ENCODE measurements at regions not wholly inside any gene's neighbourhood (a gene's known extent, or its start where the extent isn't known, plus 50 kb on each side); places are given as distances from the start of the nearest gene placed in this dataset.

DNA sequence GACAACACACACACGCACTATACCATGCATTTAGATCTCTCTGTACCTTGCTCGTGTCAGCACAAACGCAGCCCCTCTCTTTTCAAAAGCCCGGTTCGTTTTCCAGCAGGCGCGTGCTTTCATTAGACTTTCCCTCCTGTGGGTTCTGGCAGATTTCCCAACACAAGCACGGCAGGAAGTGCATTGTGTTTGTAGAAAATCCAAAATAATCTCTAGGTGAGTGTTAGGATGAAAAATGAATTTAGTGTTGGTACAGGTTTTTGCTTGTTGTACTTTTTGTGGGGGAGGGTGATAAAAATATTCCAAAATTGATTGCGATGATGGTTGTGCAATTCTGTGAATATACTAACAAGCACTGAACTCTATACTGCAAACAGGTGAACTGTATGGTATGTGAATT, 54.1 kb upstream of the POFUT2 start:
- no peaks in the 10 kb centered on the region for H3F3A ChIP-seq (ENCODE audit: insufficient read depth)
- no peak for TF ChIP-seq EZH2phosphoT487 (IDR thresholded peaks at IDR 0.05; ENCODE audit: insufficient read depth, low read depth)
- no peak for TF ChIP-seq EZH2 (IDR thresholded peaks at IDR 0.05; ENCODE audit: insufficient read depth, poor library complexity, severe bottlenecking)
- peaks cover 3% of the 10 kb centered on the region; the same call in 1 of the 2 replicates for H3K27me3 ChIP-seq (replicated peaks; ENCODE audit: insufficient read depth)
- no peak for DNase-seq
- no peaks in the 10 kb centered on the region for H4K20me1 ChIP-seq (ENCODE audit: insufficient read depth)
- H3K9me2 ChIP-seq (ENCODE audit: insufficient read depth): no peaks in the 10 kb centered on the region
- in situ Hi-C loops (cut with MboI): no loop called here
- H3K9ac ChIP-seq: no peak overlapping the region
- WGBS, 2 experiments (ENCODE audit: low coverage in 1 of 2, low lambda C conversion rate in 2 of 2, missing lambda C conversion rate in 2 of 2): 75 to 76% methylated on average over 9 of the region's 9 CpGs
- H3K9me3 ChIP-seq (ENCODE audit: low read depth): no peaks in the 10 kb centered on the region
- H3K79me2 ChIP-seq (ENCODE audit: insufficient read depth): no peaks in the 10 kb centered on the region
- no peak overlapping the region for H2AFZ ChIP-seq
- H3K4me2 ChIP-seq (ENCODE audit: unreplicated experiment): no peak overlapping the region
- no peaks in the 10 kb centered on the region for H3K36me3 ChIP-seq (ENCODE audit: low read depth)
- H3K27ac ChIP-seq: no peak overlapping the region
- H3K4me3 ChIP-seq: no peak overlapping the region
- no peaks in the 10 kb centered on the region for H3K4me1 ChIP-seq (ENCODE audit: insufficient read depth)

DNA sequence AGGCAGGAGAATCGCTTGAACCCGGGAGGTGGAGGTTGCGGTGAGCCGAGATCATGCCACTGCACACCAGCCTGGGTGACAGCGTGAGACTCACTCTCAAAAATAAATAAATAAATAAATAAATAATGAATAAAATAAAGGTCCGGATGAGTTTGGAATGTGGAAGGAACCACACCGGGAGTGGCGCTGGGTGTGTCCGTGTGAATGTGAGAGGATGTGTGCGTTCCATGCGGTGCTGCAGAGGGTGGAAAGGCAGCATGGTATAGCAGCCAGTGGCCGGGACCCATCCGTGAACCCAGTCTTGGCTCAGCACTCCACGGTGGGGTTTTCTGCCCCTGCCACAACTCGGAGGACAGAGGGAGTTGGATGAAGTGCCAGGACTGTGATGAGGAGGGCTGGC, 56.2 kb upstream of the POFUT2 start:
- H3K4me1 ChIP-seq (ENCODE audit: insufficient read depth): no peaks in the 10 kb centered on the region
- no peak overlapping the region for H3K9ac ChIP-seq
- no peaks in the 10 kb centered on the region for H4K20me1 ChIP-seq (ENCODE audit: insufficient read depth)
- in situ Hi-C loops (cut with MboI): no loop called here
- H3F3A ChIP-seq (ENCODE audit: insufficient read depth): no peaks in the 10 kb centered on the region
- H3K79me2 ChIP-seq (ENCODE audit: insufficient read depth): no peaks in the 10 kb centered on the region
- no peaks in the 10 kb centered on the region for H3K9me3 ChIP-seq (ENCODE audit: low read depth)
- no peaks in the 10 kb centered on the region for H3K9me2 ChIP-seq (ENCODE audit: insufficient read depth)
- no peak overlapping the region for H3K27ac ChIP-seq
- peaks cover 3% of the 10 kb centered on the region; the same call in 1 of the 2 replicates for H3K27me3 ChIP-seq (replicated peaks; ENCODE audit: insufficient read depth)
- H3K4me3 ChIP-seq: no peak overlapping the region
- no peaks in the 10 kb centered on the region for H3K36me3 ChIP-seq (ENCODE audit: low read depth)
- TF ChIP-seq EZH2 (IDR thresholded peaks at IDR 0.05; ENCODE audit: insufficient read depth, poor library complexity, severe bottlenecking): no peak
- no peak for TF ChIP-seq EZH2phosphoT487 (IDR thresholded peaks at IDR 0.05; ENCODE audit: insufficient read depth, low read depth)
- no peak overlapping the region for H2AFZ ChIP-seq
- H3K4me2 ChIP-seq (ENCODE audit: unreplicated experiment): no peak overlapping the region
- WGBS, 2 experiments (ENCODE audit: low coverage in 1 of 2, low lambda C conversion rate in 2 of 2, missing lambda C conversion rate in 2 of 2): 86 to 93% methylated on average over 15 of the region's 15 CpGs
- no peak for DNase-seq

DNA sequence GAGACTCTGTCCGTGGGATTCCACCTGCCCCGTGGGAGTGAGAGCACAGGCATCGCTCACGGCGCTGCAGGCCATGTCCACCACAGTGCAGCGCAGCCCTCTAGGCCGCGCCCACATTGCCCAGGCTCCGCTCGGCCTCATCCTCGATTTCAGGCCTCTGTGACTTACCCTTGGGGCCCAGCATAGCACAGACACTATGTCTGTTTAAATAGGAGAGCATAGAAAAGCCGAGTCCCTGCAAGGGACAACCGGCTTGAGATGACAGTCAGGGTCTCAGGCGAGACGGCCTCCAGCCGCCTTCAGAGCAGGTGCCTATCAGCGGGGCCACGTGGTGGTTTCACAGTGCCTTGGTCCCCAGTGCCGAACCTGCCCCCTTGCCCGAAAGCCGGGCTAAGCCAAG, 56.9 kb upstream of the POFUT2 start:
- no peaks in the 10 kb centered on the region for H3K79me2 ChIP-seq (ENCODE audit: insufficient read depth)
- H3K4me3 ChIP-seq: no peak overlapping the region
- no peaks in the 10 kb centered on the region for H3K36me3 ChIP-seq (ENCODE audit: low read depth)
- WGBS, 2 experiments (ENCODE audit: low coverage in 1 of 2, low lambda C conversion rate in 2 of 2, missing lambda C conversion rate in 2 of 2): 96 to 98% methylated on average over 21 of the region's 21 CpGs
- H2AFZ ChIP-seq: no peak overlapping the region
- H3K4me2 ChIP-seq (ENCODE audit: unreplicated experiment): no peak overlapping the region
- no peaks in the 10 kb centered on the region for H4K20me1 ChIP-seq (ENCODE audit: insufficient read depth)
- H3K9ac ChIP-seq: no peak overlapping the region
- no peak overlapping the region for H3K27ac ChIP-seq
- 0 out of 2 replicates have a peak, but pooled peaks cover 1% of the 10 kb centered on the region for H3K4me1 ChIP-seq (ENCODE audit: insufficient read depth)
- in situ Hi-C loops (cut with MboI): no loop called here
- H3F3A ChIP-seq (ENCODE audit: insufficient read depth): no peaks in the 10 kb centered on the region
- no peak for DNase-seq
- no peaks in the 10 kb centered on the region for H3K9me3 ChIP-seq (ENCODE audit: low read depth)
- peaks cover 3% of the 10 kb centered on the region; the same call in 1 of the 2 replicates for H3K27me3 ChIP-seq (replicated peaks; ENCODE audit: insufficient read depth)
- no peaks in the 10 kb centered on the region for H3K9me2 ChIP-seq (ENCODE audit: insufficient read depth)
- no peak for TF ChIP-seq EZH2phosphoT487 (IDR thresholded peaks at IDR 0.05; ENCODE audit: insufficient read depth, low read depth)
- no peak for TF ChIP-seq EZH2 (IDR thresholded peaks at IDR 0.05; ENCODE audit: insufficient read depth, poor library complexity, severe bottlenecking)

DNA sequence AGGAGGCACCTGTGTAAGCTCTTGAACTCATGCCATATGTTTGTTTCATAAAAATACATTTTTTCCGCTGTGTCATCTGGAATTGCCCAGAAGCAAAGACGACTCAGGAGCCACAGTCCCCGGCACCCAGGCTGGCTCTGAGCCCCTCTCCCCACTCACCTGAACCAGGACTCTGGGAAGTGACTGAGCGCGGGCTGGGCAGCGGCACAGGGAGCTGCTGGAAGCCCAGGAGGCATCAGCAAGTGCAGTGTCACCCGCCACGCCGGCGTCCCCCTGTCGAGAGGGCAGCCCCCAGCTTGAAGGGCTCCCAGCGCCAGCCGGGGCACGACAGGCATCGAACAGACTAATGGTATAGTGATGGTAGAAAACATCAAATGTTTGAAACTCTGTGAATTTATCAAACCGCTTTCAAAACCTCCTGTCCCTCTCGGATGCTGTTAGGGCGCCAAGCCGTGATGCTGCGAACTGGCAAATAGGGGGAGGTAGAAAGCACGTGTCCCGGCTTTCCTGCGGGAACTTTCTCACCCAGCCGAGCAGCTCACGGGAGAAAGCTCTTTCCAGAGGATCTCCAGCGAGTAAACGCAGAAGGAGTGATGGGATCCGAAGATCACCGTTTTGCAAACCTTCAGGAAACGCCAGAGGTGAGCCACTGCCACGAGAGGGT, 57.8 kb upstream of the COL18A1 start:
- H3K9ac ChIP-seq: no peak overlapping the region
- no peaks in the 10 kb centered on the region for H3K79me2 ChIP-seq (ENCODE audit: insufficient read depth)
- 84 to 89% methylated on average over 30 to 31 of the region's 31 CpGs for WGBS, 2 experiments (ENCODE audit: low coverage in 1 of 2, low lambda C conversion rate in 2 of 2, missing lambda C conversion rate in 2 of 2)
- no peaks in the 10 kb centered on the region for H3K36me3 ChIP-seq (ENCODE audit: low read depth)
- H3K4me3 ChIP-seq: no peak overlapping the region
- peaks cover 3% of the 10 kb centered on the region; the same call in 1 of the 2 replicates for H3K27me3 ChIP-seq (replicated peaks; ENCODE audit: insufficient read depth)
- DNase-seq: no peak
- H3K9me2 ChIP-seq (ENCODE audit: insufficient read depth): no peaks in the 10 kb centered on the region
- H3K9me3 ChIP-seq (ENCODE audit: low read depth): no peaks in the 10 kb centered on the region
- H3F3A ChIP-seq (ENCODE audit: insufficient read depth): no peaks in the 10 kb centered on the region
- 0 out of 2 replicates have a peak, but pooled peaks cover 4% of the 10 kb centered on the region for H3K4me1 ChIP-seq (ENCODE audit: insufficient read depth)
- H2AFZ ChIP-seq: no peak overlapping the region
- no peaks in the 10 kb centered on the region for H4K20me1 ChIP-seq (ENCODE audit: insufficient read depth)
- H3K4me2 ChIP-seq (ENCODE audit: unreplicated experiment): no peak overlapping the region
- no peak overlapping the region for H3K27ac ChIP-seq
- in situ Hi-C loops (cut with MboI): no loop called here
- TF ChIP-seq EZH2phosphoT487 (IDR thresholded peaks at IDR 0.05; ENCODE audit: insufficient read depth, low read depth) (no peak), EZH2 (IDR thresholded peaks at IDR 0.05; ENCODE audit: insufficient read depth, poor library complexity, severe bottlenecking) (no peak)

Data from GM23248 (cell line).